EL (cell line): ENCODE measurements at regions not wholly inside any gene's neighbourhood (a gene's known extent, or its start where the extent isn't known, plus 50 kb on each side); places are given as distances from the start of the nearest gene placed in this dataset.

Source experiments
- DNase-seq: peaks from one replicate; pipeline ENCODE4 v3.0.0-alpha.2; 2016

DNA sequence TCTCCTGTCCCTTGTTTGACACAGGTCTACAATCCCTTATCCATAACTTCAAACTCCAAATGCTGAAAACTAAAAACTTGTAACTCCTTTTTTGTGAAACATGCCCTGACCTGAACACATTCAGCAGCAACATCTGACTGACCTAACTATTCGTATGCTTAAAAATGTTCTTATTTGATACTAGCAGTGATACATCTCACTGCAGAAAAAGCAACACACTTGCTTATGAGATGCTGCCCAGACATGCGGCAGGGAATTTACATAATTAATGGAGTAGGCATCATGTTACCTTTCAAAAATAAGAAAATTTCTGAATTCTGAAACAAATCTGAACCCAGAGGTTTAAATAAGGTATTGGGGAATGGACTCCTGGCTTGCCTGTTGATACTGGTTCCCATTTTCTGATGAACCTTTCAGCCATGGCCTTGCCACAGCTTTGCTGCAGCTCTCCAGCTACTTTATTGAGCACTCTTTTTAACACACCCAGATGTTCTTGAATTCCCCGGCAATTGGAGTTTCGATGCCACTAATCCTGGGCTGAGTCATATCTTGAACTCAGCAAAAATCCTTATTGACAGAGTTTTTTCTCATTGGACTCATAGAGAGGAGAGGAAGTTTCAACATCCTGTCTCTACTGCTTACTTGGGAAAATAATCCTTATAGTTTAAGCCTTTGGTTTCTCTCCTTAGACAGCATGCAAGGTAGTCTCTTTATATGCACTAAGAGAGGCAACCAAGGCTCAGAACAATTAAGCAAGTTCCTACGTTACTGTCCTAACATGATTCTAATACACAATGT is 296.6 kb upstream of the LMCD1 start:
- DNase-seq: no peak

DNA sequence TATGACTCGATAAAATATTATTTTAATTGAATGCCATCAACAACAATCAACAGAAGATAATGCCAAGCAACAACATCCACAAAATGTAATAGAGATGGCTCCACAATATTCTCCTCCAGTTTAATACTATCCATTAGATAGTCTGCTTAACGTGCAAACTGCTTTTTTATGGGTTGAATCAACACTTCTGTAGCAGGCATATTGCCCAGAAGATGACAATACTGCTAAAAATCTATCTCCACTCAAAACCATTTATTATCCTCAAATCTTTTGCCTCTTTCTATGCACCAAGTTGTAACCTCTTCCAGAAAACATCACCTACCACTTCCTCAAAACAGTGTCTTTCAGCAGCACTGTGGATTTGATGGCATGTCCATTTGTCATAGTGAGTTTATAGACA is 295.7 kb upstream of the LMCD1 start:
- no peak for DNase-seq

DNA sequence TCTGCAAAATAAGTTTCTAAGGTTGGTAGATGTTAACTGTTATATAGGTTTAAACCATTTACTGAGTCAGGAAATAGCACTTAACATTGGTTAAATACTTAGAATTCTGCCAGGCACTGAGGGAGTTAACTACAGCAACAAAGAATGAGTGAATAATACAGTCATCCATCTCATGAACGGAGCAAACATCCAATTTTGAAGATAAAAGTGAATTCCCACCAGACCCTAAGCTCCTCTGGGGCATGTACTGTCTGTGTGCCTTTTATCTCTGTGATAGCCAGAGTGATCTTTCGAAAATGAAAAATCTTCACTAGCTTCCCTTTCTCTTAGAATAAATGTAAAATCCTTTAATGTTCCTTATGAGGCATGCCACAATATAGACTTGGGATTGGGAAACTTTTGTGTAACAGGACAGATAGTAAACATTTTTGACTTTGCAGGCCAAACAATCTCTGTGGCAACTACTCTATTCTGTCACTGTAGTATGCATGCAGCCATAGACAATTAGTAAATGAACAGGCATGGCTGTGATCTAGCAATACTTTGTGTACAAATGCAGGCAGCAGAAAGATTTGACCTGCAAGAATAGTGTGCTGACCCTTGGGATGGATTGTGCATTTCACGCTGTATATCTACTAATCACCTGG is 294.5 kb upstream of the LMCD1 start:
- no peak for DNase-seq

DNA sequence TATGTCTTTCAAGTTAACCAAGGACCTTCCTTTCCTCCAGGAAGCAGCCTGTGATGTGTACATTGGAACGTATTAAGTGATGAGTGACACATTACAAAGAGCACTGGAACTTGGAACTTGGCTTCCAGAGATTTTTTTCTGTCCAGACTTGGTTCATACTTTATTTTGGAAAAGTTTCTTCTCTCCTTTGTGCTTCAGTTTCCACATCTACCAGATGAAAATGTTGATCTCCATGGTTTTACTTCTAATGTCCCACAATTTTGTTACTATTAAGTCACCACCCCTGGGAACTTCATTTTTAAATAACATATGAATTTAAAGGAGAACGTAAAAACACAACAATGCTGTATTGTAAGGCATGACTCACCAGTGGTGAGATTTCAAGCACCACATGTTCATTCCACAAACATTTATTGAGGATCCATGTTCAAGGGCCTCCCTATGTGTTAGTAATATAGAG is 290.7 kb upstream of the LMCD1 start:
- no peak for DNase-seq

GRCh38 chr3:8212794-8213193 is 288.8 kb upstream of the LMCD1 start:
- DNase-seq: no peak

DNA sequence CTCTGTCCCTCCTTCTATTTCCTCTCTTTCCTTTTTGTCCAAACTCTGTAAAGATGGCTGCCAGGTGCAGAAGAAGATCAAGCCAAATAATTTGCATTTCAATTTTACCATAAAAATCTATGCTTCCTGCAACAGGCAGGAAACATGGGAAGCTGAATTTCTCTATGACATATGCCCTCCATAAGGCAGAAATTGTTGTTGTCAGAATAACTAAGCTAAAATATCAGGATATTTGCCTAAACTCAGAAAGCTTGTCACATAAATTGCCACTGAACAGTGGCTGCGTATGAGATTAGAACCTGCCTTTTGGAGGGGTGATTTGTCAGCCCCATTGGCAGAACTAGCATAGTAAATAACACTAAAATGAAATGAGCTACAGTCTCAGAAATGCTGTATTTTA is 288.3 kb upstream of the LMCD1 start:
- no peak for DNase-seq

DNA sequence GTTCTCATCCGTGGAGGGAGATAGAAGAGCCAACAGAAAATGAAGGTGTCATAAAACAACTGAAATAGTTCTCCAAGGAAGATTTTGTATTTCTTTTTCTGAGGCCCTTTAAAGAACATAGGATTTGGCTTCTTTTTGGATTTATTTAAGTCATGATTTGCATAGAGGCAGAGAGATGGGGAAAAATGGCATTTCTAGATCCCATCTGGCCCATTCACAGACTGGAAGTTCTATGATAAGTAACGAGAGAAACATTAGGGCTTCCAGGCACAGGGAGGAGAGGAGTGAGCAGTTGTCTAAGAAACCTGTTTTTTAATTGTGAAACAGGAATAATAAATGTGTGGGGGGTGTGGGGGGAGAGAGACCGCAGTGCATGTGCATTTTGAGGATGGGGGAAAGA is 285.8 kb upstream of the LMCD1 start:
- no peak for DNase-seq

GRCh38 chr3:8218353-8218940 is 283.2 kb upstream of the LMCD1 start:
- no peak for DNase-seq

DNA sequence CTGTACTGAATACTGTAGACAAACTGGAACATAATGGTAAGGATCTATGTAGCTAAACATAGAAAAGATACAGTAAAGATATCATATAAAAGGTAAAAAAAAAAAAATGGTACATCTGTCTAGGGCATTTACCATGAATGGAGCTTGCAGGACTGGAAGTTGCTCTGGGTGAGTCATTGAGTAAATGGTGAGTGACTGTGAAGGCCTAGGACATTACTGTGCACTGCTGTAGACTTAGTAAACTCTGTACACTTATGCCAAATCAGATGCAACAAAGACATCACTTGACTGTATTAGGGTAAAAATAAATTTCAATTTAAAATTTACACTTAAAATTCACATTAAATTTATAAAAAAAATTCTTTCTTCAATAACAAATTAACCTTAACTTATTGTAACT is 281.3 kb upstream of the LMCD1 start:
- DNase-seq: no peak

DNA sequence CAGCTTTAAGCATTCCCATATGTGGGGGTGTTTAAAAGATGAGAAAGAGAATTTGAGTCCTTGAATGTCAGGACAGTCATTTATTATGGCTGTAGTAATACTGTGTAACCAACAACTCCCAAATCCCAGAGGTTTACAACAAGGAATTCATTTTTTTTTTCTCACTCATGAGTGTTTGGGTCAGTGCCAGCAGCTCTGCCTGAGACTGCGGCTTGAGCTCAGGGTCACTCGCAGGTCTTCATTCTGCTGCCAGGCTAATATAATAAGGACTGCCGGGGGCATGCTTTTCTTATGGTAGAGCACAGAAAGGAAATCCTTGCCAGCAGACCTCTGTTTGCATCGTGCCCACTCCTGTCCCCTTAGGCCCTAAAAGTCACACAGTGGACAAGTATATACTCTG is 277.9 kb upstream of the LMCD1 start:
- no peak for DNase-seq

GRCh38 chr3:8224941-8225340 is 276.7 kb upstream of the LMCD1 start:
- DNase-seq: no peak

GRCh38 chr3:8233938-8234337 is 267.7 kb upstream of the LMCD1 start:
- no peak for DNase-seq

GRCh38 chr3:8236264-8236663 is 265.4 kb upstream of the LMCD1 start:
- no peak for DNase-seq

- no peak for DNase-seq
These were observed 263.7 kb upstream of the LMCD1 start for GRCh38 chr3:8237893-8238292.

- DNase-seq: no peak
These were observed 263.2 kb upstream of the LMCD1 start for GRCh38 chr3:8238432-8238831.

GRCh38 chr3:8239095-8239494 is 262.5 kb upstream of the LMCD1 start:
- no peak for DNase-seq

GRCh38 chr3:8239718-8240695 is 261.6 kb upstream of the LMCD1 start:
- peak; percentile 45 for DNase-seq

- DNase-seq: no peak
These were observed 255.6 kb upstream of the LMCD1 start for GRCh38 chr3:8246070-8246469.

DNA sequence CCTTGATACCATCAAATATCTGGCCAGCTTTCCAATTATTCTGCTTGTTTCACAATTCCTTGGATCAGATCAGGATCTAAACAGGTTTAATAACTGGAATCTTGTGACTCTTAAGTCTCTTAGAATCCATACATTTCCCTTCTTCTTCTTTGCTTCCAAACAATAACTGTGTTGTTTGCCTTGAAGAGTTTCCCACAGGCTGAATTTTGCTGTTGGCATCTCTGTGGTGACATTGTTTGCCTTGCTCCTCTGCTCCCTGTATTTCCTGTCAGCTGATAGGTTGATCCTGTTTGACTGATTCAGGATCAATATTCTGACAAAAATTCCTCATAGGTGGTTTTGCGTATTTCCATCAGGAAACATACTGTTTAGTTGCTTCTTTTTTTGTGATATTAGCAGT is 248.4 kb upstream of the LMCD1 start:
- no peak for DNase-seq

GRCh38 chr3:8254489-8254888 is 247.1 kb upstream of the LMCD1 start:
- no peak for DNase-seq

DNA sequence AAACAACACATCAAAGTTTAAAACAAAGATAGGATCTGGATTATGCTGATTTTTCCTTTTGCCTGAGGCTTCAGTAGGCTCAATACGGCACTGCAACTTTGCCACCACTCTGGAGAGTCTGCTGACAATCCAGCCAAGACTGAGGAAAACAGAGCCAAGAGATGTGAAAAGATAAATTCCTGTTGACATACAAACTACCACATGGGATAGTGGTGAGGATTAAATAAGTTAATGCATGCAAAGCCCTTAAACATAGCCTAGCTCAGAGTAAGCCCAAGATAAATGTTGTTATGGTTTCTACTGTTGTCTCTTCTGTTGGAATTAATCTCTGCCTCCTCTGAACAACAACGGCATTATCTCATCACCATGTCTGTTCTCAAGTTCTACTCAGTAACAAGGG is 245.9 kb upstream of the LMCD1 start:
- DNase-seq: no peak

DNA sequence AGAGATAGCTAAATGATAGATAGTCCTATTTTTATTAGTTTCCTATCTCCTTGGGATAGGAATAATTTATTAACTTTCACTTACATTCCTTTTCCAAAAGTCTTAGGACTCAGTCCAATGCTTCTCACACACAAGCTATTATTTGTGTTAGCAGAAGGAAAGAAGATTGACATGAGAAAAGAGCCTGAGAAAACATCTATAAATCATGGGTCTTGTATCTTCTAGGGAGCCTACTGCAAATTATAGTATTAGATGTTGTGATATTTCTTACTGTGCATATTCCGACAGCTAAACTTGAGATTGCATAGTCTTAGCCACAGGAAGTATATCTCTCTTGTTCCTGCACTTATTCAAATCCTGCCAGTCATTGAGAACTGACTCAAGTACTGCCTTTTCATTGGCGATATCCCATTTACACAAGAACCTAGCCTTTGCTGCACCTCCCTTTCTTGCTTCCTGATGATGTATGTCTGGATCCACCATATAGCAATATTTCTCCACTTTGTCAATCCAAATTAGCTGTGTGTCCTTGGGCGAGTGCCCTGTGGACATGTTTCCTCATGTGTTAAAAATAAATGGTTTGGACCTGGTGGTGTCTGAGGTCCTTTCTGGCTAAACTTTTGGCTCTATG is 245.1 kb upstream of the LMCD1 start:
- no peak for DNase-seq

DNA sequence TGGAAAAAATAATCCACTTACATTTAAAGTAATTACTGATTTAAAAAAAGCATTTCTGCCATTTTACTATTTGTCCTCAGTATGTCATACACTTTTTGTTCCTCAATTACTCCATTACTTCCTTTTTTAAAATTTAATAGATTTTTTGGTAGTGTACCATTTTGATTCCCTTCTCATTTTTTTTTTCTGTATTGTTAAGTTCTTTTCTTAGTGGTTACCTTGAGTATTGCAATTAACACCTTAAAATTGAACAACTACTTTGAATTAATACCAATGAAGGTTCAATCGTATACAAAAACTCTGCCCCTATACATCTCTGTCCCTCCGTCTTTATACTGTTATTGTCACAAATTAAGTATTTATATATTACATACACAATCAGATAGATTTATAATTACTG is 240.6 kb upstream of the LMCD1 start:
- DNase-seq: no peak
